ENCODE measurements at regions not wholly inside any gene's neighbourhood (a gene's known extent, or its start where the extent isn't known, plus 50 kb on each side); places are given as distances from the start of the nearest gene placed in this dataset.

GRCh38 chr17:33474789-33475188, 181.7 kb upstream of the ASIC2 start:
- H3K9me1 ChIP-seq (replicated peaks; ENCODE audit: control insufficient read depth, extremely low read depth, insufficient read depth, low read length): no peaks in the 10 kb centered on the region
- intact Hi-C loops (cut with micrococcal nuclease): no loop called here
- TF ChIP-seq EZH2 (IDR thresholded peaks at IDR 0.05; ENCODE audit: borderline replicate concordance, low read depth, low read length, severe bottlenecking) (no peak), MYC (IDR thresholded peaks at IDR 0.05; ENCODE audit: low read depth, low read length) (no peak), FOS (IDR thresholded peaks at IDR 0.05; ENCODE audit: borderline replicate concordance, insufficient read depth, low read length) (no peak), POLR2AphosphoS5 (IDR thresholded peaks at IDR 0.05; ENCODE audit: insufficient read depth, low read depth, low read length) (no peak), JUN (IDR thresholded peaks at IDR 0.05; ENCODE audit: borderline replicate concordance, insufficient read depth, insufficient read length, low read depth) (no peak), MAX (IDR thresholded peaks at IDR 0.05; ENCODE audit: insufficient read depth, insufficient read length) (no peak), GATA2 (IDR thresholded peaks at IDR 0.05; ENCODE audit: insufficient read depth, insufficient read length, low read depth, low read length) (no peak), POLR2A (IDR thresholded peaks at IDR 0.05; ENCODE audit: low read depth, low read length) (no peak), CTCF (IDR thresholded peaks at IDR 0.05; ENCODE audit: extremely low read depth in 1 of 2, insufficient read depth in 1 of 2, low read depth in 1 of 2, low read length in 2 of 2) (no peak)
- H3K9ac ChIP-seq (replicated peaks; ENCODE audit: extremely low read depth, insufficient read depth, low read length): no peak overlapping the region
- no peaks in the 10 kb centered on the region for H4K20me1 ChIP-seq (replicated peaks; ENCODE audit: control insufficient read depth, extremely low read depth, insufficient read depth, low read length)
- H3K4me3 ChIP-seq (replicated peaks in 1 of 3; ENCODE audit: insufficient read depth in 1 of 3, low read depth in 1 of 3, low read length in 3 of 3): no peak overlapping the region
- no peaks in the 10 kb centered on the region for H3K27me3 ChIP-seq (ENCODE audit: control insufficient read depth in 2 of 2, insufficient read depth in 2 of 2, low read length in 2 of 2)
- DNase-seq (ENCODE audit: low read depth, low spot score) (no peak), FAIRE-seq (no peak)
- no peaks in the 10 kb centered on the region for H3K4me1 ChIP-seq (ENCODE audit: control insufficient read depth, extremely low read depth, insufficient read depth, low read length)
- no peaks in the 10 kb centered on the region for H3K36me3 ChIP-seq (ENCODE audit: control insufficient read depth in 2 of 2, extremely low read depth in 1 of 2, insufficient read depth in 2 of 2, low read length in 2 of 2)
- H3K27ac ChIP-seq (ENCODE audit: insufficient read depth, low read depth, low read length): no peak overlapping the region
- H2AFZ ChIP-seq (ENCODE audit: low read depth, low read length): no peak overlapping the region
- H3K79me2 ChIP-seq (ENCODE audit: control insufficient read depth, insufficient read depth, low read length): no peaks in the 10 kb centered on the region
- ChIA-PET CTCF (no interaction called here), POLR2A (no interaction called here)
- dilution Hi-C loops (cut with MboI; ENCODE audit: extremely low pct_ligation_motif_present, low sequenced_read_pairs): no loop called here
- BruUV-seq (replicated peaks): no TSS peak
- no peak overlapping the region for H3K4me2 ChIP-seq (ENCODE audit: insufficient read depth, low read length)
- no peaks in the 10 kb centered on the region for H3K9me3 ChIP-seq (replicated peaks; ENCODE audit: control insufficient read depth, insufficient read depth, low read length)

All from endothelial cell of umbilical vein (primary cell).